Tibial artery (tissue), 4 donors: ENCODE measurements at regions not wholly inside any gene's neighbourhood (a gene's known extent, or its start where the extent isn't known, plus 50 kb on each side); places are given as distances from the start of the nearest gene placed in this dataset.
"Not testable (repeated sequence)": the region's sequence is repeated elsewhere in the genome, so short reads cannot be mapped to it uniquely, and the experiment has no call there.

Experiments
- DNase-seq, 2 donors: peaks; one replicate each; pipeline ENCODE4 v3.0.0-alpha.2; 2019
- H3K27ac ChIP-seq, 2 donors: fragments of 200-600 bp; sonication (generic) in 1 of 2; 1 replicate in 1 of 2; 2 replicates in 1 of 2; pipeline ENCODE4 v1.5.1; 2018 to 2019; ENCODE audit warnings: mild to moderate bottlenecking in 1 of 2
- H3K27me3 ChIP-seq, 2 donors: fragments of 200-600 bp; sonication (generic) in 1 of 2; one replicate each; pipeline versions ENCODE4 v1.5.1 to v1.6.0; 2016 to 2019
- H3K36me3 ChIP-seq, 3 donors: fragments of 200-600 bp; sonication (generic) in 2 of 3; one replicate each; pipeline ENCODE4 v1.5.1; 2016 to 2019; ENCODE audit warnings: mild to moderate bottlenecking in 2 of 3
- H3K4me1 ChIP-seq, 4 donors: fragments of 200-600 bp; sonication (generic) in 2 of 4; 1 replicate in 3 of 4; 2 replicates in 1 of 4; pipeline ENCODE4 v1.5.1; 2016 to 2019
- H3K4me3 ChIP-seq, 2 donors: fragments of 200-600 bp; sonication (generic) in 1 of 2; 1 replicate in 1 of 2; 2 replicates in 1 of 2; pipeline ENCODE4 v1.5.1; 2018 to 2019; ENCODE audit warnings: mild to moderate bottlenecking in 2 of 2
- H3K9me3 ChIP-seq, 3 donors: fragments of 200-600 bp; sonication (generic) in 1 of 3; one replicate each; pipeline ENCODE4 v1.5.1; 2016 to 2019
- intact Hi-C: fragments of 100-400 bp; cut with DNase I; formaldehyde crosslinking; loops from one replicate; pipeline ENCODE4 v1.15.0; 2023; ENCODE audit warnings: low total_unique reads
- TF ChIP-seq, protein P1 (sequence below), 2 experiments: fragments of 200-600 bp in 1 of 2; fragments of 450-650 bp in 1 of 2; IDR thresholded peaks; one replicate each; pipeline ENCODE4 v1.5.1; 2017 to 2019; ENCODE audit warnings: antibody characterized with exemption in 2 of 2, mild to moderate bottlenecking in 1 of 2, moderate library complexity in 1 of 2

DNA sequence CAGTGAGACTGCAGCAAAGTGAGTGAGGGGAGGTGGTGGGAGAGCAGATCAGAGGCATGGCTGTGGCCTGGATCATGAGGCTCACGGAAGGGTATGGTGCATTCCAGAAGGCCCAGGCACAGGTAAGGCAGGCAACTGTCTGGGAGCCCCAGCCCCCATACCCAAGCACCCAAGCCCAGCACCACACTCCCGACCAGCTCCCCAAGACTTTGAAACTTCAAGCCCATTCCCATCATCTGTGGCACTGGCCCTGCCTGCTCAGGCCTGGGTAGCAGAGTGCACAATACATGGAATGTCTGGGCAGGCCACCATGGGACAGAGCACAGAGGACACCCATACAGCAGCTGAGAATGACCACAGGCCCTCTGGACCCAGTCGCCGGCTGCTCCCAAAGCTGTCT, 202.6 kb upstream of the ARL4C start:
- TF ChIP-seq, protein P1, sequence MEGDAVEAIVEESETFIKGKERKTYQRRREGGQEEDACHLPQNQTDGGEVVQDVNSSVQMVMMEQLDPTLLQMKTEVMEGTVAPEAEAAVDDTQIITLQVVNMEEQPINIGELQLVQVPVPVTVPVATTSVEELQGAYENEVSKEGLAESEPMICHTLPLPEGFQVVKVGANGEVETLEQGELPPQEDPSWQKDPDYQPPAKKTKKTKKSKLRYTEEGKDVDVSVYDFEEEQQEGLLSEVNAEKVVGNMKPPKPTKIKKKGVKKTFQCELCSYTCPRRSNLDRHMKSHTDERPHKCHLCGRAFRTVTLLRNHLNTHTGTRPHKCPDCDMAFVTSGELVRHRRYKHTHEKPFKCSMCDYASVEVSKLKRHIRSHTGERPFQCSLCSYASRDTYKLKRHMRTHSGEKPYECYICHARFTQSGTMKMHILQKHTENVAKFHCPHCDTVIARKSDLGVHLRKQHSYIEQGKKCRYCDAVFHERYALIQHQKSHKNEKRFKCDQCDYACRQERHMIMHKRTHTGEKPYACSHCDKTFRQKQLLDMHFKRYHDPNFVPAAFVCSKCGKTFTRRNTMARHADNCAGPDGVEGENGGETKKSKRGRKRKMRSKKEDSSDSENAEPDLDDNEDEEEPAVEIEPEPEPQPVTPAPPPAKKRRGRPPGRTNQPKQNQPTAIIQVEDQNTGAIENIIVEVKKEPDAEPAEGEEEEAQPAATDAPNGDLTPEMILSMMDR (IDR thresholded peaks at IDR 0.05), result no peak
- H3K4me1 ChIP-seq, result no peaks in the 10 kb centered on the region
- intact Hi-C loops, result no loop called here
- H3K27ac ChIP-seq, result no peak overlapping the region
- H3K36me3 ChIP-seq, result no peaks in the 10 kb centered on the region
- H3K4me3 ChIP-seq, result no peak overlapping the region
- peaks cover 0 to 5% of the 10 kb centered on the region in 2 donors for H3K27me3 ChIP-seq
- peaks cover 0 to 14% (median 4%) of the 10 kb centered on the region in 3 donors for H3K9me3 ChIP-seq
- DNase-seq, result no peak

- H3K27ac ChIP-seq, DNase-seq, H3K4me1 ChIP-seq, H3K27me3 ChIP-seq, intact Hi-C loops, H3K4me3 ChIP-seq, H3K36me3 ChIP-seq: not testable (repeated sequence)
- H3K9me3 ChIP-seq, result peaks cover 0 to 14% (median 4%) of the 10 kb centered on the region in 3 donors
Observed at GRCh38 chr2:234697300-234697876, 200.5 kb upstream of the ARL4C start.

- TF ChIP-seq, protein P1 (IDR thresholded peaks at IDR 0.05), result no peak
- Histone ChIP-seq H3K4me3 (no peak overlapping the region), H3K36me3 (no peaks in the 10 kb centered on the region), H3K27me3 (no peaks in the 10 kb centered on the region), H3K27ac (no peak overlapping the region), H3K4me1 (peaks cover 0 to 6% (median 3%) of the 10 kb centered on the region in 4 donors), H3K9me3 (peaks cover 0 to 14% (median 4%) of the 10 kb centered on the region in 3 donors)
- no peak for DNase-seq
- intact Hi-C loops, result no loop called here
Observed at GRCh38 chr2:234695981-234696380, 199.1 kb upstream of the ARL4C start.

DNA sequence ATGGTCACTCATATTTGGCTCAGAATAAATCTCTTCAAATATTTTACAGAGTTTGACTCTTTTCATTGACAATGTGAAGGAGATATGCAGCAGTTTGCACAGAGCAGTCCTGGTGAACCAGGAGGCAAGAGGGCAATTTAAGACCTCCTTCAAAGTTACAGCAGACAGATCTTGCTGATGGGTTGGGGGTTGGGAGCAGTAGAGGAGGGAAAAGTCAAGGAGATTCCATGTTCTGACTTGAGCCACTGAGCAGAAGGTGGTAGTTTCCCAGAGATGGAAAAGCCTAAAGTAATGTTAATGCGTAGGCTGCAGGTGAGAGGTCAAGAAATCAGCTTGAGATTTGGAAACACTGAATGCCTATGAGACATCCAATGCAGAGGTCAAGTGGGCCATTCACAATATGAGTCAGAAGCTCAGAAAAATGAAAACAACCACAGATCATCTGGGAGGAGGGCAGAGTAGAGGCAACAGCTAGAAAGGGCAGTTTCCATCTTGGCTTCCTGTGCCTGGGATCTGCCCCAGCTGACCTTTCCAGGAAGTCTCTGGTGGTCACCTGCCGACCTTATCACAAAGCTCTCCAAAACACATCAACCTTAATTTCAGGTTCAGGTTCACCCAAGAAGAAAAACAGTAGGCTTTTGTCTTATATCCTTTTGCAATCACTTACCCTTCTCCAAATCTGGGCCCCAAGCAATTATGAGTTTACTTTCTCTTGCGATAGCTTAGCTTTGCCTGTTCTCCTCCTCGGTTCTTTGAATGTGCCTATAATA, 197.5 kb upstream of the ARL4C start:
- Histone ChIP-seq H3K27me3 (no peaks in the 10 kb centered on the region), H3K4me3 (no peak overlapping the region), H3K36me3 (no peaks in the 10 kb centered on the region), H3K9me3 (peaks cover 0 to 14% (median 4%) of the 10 kb centered on the region in 3 donors), H3K27ac (no peak overlapping the region), H3K4me1 (peaks cover 0 to 15% (median 10%) of the 10 kb centered on the region in 4 donors)
- TF ChIP-seq, protein P1 (IDR thresholded peaks at IDR 0.05), result no peak
- intact Hi-C loops, result no loop called here
- DNase-seq, result no peak

GRCh38 chr2:234693681-234694190, 196.9 kb upstream of the ARL4C start:
- DNase-seq, intact Hi-C loops, H3K4me3 ChIP-seq, H3K27ac ChIP-seq, H3K36me3 ChIP-seq, H3K27me3 ChIP-seq: not testable (repeated sequence)
- Histone ChIP-seq H3K9me3 (peaks cover 0 to 14% (median 4%) of the 10 kb centered on the region in 3 donors), H3K4me1 (peaks cover 0 to 15% (median 10%) of the 10 kb centered on the region in 4 donors)

- H3K36me3 ChIP-seq, intact Hi-C loops, H3K4me3 ChIP-seq, H3K27me3 ChIP-seq, DNase-seq, H3K27ac ChIP-seq: not testable (repeated sequence)
- Histone ChIP-seq H3K9me3 (peaks cover 0 to 14% (median 4%) of the 10 kb centered on the region in 3 donors), H3K4me1 (peaks cover 0 to 15% (median 10%) of the 10 kb centered on the region in 4 donors)
Observed at GRCh38 chr2:234693191-234693590, 196.3 kb upstream of the ARL4C start.
